T follicular helper cell (primary cell): ENCODE measurements at regions not wholly inside any gene's neighbourhood (a gene's known extent, or its start where the extent isn't known, plus 50 kb on each side); places are given as distances from the start of the nearest gene placed in this dataset.

Experiments
- DNase-seq: peaks from one replicate; pipeline ENCODE4 v3.0.0-alpha.2; 2020; ENCODE audit warnings: low read depth

DNA sequence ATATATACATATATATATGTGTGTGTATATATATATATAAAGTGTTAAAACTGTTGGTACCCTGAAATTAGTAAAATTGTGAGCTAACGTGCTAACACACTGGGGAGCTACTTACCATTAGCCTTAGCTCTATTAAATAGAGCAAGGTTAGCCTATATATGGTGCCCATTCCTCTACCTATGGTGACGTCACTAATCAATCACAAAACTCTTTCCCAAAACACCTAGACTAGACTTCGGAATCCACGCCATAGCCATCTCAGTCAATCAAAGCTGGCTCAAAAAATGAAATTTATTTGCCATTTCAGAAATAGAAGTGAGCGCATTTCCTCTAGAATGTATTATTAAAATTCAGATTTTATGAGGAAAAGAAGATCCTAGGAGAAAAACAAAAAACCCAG, 229.0 kb upstream of the TENM3 start:
- DNase-seq: no peak

DNA sequence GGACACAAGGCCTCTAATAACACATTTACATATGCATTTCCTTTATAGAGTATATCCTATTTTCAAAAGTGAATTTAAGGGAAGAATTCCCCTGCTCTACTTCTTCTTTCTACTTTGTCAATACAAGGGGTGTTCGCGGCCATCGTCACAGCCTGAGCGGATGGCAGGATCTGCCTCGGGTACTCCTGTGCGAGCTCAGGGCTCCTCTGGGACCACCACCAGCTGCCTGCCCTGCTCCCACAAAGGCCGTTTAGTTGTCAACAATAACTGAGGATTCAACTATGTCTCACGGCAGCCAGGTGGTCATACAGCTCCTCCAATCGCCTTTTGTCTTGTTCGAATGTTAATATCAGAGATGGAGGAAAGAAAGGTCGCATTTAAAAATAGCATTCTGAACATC, 228.2 kb upstream of the TENM3 start:
- DNase-seq: no peak

DNA sequence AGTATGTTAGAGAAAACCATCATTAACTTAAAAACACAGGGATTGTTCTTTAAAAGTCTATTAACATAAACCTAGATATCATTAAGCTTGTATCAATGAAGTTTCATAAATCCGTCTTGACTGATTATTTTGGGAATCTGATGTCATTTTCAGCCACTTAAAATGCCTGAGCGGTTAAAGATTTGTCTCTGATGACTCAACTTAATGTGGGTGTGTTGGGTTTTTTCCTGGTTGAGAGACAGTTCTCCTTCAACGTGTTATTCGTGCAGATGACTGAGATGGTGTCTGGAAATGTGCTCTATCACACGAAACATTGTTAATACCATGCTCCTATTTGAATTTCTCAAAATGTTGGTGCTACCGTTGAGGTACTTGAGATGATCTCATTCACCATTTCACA, 227.3 kb upstream of the TENM3 start:
- DNase-seq: no peak

DNA sequence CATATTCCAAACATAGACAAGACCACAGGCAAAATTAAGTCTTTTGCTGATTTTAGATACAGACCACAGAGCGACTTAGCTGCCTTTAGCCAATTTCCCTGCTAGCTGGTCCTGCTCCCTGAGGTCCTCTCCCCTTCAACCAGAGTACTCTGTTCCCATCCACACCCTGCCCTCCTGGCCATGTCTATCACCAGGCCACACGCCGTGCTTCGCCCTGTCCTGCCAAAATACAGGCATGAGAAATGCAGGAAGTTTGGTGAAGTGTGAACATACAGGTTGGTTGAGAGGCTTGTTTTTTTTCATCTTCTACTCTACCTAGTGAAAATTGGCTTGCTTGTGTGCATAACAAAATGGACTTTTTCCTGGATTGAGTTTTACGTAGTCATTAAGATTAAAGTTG, 226.2 kb upstream of the TENM3 start:
- no peak for DNase-seq

DNA sequence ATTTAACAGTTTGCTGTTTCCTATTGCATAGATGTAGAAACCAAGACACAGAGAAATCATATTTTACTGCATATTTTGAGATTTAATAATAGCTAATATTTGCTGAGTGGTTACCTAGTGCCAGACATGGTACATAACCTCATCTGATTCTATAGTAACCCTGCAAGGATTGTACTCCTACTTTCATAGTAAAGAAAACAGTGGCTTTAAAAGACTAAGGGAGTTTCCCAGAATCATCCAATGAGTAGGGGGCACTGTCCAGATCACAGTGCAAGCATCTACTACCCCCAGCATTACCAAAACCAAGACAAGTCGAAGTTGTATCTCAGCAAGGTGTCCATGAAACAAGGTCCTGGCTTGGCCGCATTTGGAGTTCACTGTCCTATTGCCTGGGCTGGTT, 224.5 kb upstream of the TENM3 start:
- DNase-seq: no peak

DNA sequence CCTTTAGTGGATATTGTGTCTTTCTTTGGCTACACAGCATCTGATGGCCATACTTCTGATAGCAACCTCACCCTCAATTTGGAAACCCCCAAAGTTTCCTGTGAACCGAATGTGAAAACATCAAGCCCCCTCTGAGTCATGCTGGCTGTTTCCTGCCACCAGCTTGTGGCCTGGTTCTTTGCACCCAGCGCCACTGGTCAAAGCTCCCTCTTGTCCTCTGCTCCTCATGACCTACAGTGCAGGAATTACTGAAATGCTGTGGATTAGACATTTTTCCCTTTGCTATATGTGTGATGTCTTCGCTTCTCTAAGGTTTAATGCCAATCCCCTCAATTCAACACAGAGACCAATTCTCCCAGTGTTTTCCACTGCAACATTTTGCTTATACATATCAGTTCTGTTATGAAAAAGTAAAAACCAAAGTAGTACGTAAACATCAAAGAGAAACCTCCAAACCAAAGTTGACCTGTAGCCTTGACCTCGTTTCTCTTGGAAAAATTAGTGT, 224.0 kb upstream of the TENM3 start:
- DNase-seq: no peak

DNA sequence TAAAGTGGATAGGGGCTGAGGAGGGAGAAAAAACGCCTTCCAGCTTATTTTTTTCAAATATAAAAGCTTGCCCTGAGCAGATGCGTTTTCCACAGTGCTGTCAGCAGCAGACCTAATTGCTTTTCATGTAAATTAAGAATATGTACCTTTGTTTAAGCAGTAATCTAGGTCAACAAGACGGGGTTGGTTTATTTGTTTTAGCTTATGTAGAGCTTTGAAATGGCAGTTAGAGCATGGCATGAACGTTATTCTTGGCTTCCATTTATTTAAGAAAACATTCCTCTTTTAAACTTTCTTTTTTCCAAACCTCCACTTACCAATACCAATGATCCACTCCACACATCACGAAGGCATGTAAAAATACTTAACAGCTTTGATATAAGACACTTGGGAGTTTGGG, 220.3 kb upstream of the TENM3 start:
- DNase-seq: no peak

DNA sequence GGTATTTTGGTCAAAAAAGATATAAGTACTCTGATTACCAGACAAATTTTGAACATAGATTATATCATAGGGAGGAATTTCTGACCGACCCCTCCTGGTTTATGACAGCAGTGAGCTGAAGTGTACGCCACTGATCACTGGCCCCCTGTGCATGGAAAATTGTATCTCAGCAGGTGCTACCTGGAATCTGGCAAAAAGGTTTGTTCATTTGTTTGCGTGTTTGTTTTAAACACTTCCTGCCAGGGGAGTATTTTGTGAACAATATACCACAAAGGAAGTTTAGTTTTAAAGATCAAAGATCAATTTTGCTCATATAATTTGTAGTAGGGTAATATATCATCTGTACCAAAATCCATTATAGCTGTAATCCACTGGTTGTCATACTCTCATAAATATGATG, 219.7 kb upstream of the TENM3 start:
- DNase-seq: no peak

DNA sequence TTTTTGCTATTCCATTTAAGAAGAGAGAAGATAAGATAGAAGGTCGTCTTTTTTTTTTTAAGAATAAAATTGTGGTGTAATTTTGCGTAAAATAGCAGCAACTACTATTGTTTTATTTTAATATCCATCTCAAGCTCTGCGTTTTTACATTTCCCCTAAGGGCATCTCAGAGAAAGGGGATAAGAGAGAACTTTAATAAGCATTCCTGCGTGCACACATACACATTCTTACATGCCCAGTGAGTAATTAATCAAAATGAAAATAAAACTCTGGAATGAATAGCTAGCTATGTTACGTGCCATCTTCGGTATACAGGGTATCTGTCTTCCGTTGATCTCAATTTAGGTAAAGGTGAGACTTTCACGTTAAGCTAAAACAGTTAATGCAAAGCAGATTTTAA, 200.3 kb upstream of the TENM3 start:
- DNase-seq: no peak

DNA sequence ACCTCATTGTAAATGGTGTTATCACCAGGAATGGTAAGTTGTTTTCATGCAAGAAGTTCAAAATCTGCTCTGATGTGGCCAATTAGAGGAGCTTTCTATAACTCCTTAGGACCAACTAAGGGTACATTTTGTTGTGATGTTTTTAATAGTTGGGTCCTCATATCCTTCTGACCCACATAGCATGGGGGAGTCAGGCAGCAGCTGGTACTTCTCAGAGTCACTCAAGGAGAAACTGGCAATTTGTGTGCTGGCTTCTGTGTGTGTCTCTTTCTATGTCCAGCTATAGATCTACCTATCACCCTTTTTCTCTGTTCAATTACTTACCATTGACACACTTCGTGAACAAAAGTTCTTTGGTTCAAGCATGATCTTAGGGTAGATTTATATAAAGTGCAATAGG, 194.3 kb upstream of the TENM3 start:
- no peak for DNase-seq

DNA sequence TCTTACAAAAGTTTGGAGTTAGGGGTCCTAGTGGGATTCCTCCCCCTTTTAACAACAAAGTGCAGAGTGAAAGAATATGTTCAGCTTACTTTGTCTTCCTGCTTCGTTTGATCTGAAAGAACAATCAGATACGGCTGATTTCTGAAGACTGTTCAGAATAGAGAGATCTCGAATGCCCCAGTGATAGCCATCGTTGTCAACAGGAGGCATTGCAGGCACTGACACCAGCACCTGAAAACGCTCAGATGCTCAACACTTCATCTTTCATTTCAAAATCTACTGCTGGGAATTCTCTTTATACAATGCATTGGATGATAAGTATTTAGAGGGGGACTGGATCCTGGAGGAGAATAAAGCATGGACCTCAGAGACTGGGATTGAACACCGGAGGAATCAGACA, 186.3 kb upstream of the TENM3 start:
- no peak for DNase-seq

DNA sequence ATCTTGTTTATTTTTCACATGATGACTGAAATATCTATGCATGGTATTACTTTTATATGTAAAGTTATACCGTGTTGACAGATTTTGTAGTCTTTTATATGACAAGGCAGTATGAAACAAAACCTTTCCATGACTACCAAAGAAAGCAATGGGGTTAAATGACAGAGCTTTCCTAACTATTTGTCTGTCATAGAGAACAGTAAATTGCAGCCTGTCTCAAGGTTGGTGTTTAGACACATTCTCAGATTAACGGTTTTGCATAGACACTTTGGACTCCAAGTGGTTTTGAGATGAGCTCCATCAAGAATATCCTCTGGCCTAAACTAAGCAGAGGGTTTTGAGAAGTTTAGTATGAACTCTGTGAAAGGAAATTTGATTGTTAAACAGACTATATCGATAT, 180.7 kb upstream of the TENM3 start:
- no peak for DNase-seq

DNA sequence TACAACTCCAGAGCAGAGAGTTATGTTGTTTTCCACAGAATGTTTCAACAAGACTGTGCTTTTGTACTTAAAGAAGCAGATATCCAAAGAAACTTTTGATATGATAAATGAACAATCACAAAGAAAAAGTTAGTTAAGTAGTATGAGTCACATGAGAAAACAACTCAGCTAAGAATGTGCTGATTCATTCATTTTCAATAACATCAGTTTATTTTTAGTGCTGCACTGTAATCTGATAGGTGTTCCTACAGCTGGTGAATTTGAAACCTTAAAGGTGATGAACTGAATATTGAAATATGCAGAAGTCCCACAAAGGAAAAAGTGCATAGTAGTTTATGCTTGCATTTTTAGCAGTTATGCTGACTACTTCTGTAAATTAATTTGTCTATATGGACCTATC, 180.3 kb upstream of the TENM3 start:
- DNase-seq: no peak

DNA sequence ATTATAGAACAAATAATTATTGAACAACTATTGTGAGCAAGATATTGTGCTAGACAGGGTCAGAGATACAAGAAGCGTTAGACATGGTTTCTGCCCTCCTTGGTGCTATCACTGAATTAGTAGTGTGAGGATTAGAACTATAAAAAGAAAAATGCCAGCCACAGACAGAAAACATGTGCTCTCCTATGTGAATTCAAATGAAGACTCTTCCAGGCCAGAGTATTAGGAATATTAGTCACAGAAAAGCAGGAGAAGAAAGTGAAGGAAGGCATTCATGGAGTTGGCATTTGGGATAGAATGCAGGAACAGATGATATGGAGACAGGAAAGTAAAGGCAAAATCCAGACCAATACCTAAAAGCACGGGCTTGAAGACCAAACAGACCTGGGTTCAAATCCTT, 179.6 kb upstream of the TENM3 start:
- DNase-seq: no peak

DNA sequence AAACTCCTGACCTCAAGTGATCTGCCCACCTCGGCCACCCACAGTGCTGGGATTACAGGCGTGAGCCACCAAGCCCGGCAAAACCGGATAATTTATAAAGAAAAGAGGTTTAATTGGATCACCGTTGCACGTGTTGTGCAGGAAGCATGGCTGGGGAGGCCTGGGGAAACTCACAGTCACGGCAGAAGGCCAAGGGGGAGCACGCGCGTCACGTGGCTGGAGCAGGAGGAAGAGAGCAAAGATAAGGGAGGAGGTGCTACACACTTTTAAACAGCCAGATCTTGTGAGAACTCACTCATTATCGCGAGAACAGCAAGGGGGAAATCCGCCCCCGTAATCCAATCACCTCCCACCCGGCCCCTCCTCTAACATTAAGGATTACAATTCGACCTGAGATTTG, 177.9 kb upstream of the TENM3 start:
- no peak for DNase-seq

DNA sequence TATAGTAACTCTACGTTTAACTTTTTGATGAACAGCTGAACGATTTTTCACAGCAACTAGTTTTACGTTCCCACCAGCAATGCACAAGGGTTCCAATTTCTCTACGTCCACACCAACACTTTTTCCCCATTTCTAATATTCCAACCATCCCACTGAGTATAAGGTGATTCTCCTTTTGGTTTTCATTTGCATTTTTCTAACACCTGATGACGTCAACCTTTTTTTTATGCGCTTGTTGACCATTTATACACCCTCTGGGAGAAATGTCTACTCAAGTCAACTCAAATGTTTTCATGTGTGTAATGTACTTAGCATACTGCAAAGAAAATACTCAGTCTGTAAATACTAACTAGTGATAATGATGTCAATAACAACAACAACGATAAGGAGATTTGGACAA, 177.2 kb upstream of the TENM3 start:
- DNase-seq: no peak

DNA sequence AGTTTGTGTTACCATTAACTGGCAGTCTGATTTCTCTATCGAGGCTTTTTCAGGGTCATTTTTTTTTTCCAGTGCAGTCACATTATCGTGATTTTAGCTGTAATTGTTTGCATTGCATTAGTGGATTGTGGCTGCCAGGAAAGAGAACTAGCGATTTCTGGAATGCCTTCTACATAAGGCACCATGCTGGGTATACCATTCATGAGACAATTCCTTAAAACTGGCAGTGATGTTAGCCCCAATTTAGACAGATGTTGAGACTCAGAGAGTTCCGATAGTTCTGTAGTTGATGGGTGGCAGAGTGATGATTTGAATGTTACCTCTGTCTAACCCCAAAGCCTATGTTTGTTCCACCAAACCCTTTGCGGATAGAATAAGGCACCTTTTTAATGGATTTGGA, 175.4 kb upstream of the TENM3 start:
- DNase-seq: no peak

DNA sequence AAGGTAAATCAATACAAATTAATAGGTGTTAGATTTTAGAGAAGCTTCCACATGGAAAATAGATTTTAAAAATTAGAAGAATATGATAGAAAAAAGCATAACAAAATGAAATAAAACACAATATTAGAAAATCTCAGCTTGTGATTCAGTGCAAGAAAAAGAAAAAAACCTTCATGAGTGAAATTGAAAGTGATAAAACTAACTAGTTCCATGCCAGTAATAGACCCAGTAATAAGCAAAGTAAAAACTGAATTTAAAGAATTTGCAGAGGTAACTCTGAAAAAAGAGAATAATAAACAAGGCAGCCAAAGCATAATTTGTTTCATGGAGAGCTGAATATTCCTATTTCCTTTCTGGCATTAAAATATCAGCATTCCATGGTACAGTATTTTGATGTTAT, 174.3 kb upstream of the TENM3 start:
- no peak for DNase-seq

DNA sequence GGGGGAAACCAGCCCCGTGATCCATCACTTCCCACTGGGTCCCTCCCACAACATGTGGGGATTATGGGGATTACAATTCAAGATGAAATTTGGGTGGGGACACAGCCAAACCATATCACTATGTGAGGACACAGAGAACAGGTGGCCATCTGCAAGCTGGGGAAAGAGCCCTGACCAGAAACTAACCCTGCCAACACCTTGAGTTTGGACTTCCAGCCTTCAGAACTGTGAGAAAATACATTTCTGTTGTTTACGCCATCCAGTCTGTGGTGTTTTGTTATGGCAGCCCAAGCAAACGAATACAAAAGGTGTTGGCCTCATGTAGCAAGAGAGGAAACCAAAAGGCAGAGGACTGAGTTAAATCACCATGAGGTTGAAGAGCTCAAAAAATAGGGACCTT, 169.9 kb upstream of the TENM3 start:
- DNase-seq: no peak

DNA sequence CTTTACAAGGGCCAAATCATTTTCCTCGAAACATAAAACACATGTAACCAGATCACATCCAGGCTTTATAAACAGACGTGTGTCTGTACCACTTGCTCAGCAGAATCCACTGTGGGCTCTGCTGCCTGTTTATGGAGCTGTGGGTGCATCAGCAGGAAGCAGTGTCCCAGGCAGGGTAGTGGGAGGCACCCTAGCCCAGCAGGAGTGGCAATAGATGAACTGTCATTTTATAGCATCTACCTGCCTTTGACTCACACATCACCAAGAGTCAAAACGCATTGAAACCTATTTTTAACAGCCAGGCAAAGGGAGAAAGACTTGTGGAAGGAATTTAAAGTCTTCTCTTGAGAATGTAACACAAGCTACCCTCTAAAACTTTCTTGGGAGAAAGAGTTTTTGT, 169.1 kb upstream of the TENM3 start:
- DNase-seq: no peak

DNA sequence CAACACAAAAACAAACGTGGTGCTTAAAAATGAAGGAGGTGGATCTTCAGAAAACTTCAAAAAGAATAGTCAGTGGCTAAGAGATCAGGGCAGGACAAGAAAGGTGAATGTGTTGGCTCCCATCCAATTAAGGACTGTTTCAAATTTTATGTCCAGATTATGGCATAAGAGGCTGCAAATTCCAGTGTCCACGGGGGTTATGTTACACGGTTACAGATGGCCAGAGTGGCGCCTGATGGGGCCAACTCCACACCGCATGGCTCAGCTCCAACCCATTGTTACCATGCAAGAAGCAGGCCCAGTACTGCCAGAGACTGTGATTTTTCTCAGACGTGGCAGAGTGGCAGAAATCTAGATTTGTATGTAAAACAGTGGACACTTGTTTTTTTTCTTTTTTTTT, 168.4 kb upstream of the TENM3 start:
- no peak for DNase-seq

DNA sequence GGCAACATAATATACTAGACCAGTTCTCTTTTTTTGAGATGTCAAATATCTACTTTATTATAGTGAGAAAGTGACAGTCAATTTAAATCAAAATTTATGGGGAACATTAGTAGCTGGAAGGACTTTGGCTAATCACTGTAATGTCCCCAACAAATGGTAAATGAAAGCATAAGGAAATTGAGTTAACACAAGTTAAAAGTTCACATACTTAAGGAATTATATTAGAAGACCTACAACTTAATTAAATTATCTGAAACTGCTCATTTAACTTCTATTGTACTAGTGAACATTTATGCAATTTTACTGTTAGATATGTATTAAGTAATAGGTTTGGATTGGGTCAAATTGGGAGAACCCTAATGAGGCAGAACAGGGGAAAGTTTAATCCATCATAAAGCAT, 160.3 kb upstream of the TENM3 start:
- DNase-seq: no peak

DNA sequence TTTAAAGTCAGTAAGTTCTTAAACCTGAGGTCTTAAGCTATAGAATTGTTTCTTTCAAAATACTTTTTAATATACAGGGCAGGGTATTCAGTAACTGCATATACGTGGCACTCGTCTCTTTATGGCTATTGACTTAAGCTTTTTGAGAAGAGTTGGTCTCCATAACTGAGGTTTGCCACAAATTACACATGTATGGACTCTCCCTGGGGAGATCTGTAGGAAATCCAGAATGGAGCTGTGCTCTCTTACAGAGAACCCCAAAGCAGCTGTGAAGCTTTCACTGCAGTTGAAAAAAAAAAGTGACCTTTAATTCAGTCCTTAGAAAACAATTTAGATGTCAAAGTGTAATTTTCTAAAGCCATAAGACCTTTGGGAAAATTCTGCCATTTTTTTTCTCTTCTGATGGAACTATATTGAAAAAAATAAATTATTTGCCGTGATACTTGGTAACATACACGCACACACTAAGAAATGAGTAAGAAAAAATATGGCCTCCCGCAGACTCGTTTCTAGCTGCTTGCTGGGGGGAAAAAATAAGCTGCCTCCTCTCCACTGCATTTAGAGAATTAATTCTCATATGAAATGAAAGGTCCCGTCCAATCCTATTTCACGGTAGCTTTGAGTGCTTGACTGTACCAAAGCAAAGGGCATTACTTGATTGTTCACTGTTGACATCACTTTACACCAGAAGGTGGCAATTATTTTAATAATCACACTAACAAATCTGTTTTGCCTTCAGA, 159.4 kb upstream of the TENM3 start:
- no peak for DNase-seq

DNA sequence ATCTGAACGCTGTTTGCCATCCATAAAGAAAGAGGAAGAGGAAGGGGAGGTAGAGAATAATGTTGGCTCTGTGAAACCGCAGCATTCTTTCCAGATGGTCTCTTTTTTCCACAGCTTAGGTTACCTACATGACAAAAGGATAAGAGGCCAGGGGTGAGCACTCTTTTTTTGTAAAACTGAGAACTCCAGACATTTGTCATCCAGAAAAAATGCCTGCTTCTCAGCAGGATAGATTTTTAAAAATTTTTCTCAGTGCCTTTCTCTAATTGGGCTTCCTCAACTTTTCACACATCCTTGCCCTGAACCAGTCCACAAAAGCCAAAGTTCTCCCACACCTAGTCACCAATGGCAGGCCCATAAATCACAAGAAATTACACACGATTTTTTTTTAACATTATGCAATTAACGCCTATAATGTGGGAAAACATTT, 158.1 kb upstream of the TENM3 start:
- no peak for DNase-seq
